ENCODE measurements at regions not wholly inside any gene's neighbourhood (a gene's known extent, or its start where the extent isn't known, plus 50 kb on each side); places are given as distances from the start of the nearest gene placed in this dataset.

- in situ Hi-C loops (cut with MboI; ENCODE audit: low sequenced_read_pairs, unreplicated experiment), result no loop called here
- no peak for DNase-seq (ENCODE audit: low spot score)
- TF ChIP-seq CTCF (IDR thresholded peaks at IDR 0.05; ENCODE audit: borderline replicate concordance, control extremely low read depth, extremely low read depth, insufficient read depth, missing control alignments), result no peak
These were observed 74.4 kb upstream of the STMND1 start for GRCh38 chr6:17027441-17027840.

- no peak for TF ChIP-seq CTCF (IDR thresholded peaks at IDR 0.05; ENCODE audit: borderline replicate concordance, control extremely low read depth, extremely low read depth, insufficient read depth, missing control alignments)
- no peak for DNase-seq (ENCODE audit: low spot score)
- in situ Hi-C loops (cut with MboI; ENCODE audit: low sequenced_read_pairs, unreplicated experiment), result no loop called here
These were observed 79.2 kb upstream of the STMND1 start for GRCh38 chr6:17022604-17023003.

- in situ Hi-C loops (cut with MboI; ENCODE audit: low sequenced_read_pairs, unreplicated experiment), result no loop called here
- no peak for DNase-seq (ENCODE audit: low spot score)
- TF ChIP-seq CTCF (IDR thresholded peaks at IDR 0.05; ENCODE audit: borderline replicate concordance, control extremely low read depth, extremely low read depth, insufficient read depth, missing control alignments), result no peak
These were observed 80.3 kb upstream of the STMND1 start for GRCh38 chr6:17021539-17021889.

DNA sequence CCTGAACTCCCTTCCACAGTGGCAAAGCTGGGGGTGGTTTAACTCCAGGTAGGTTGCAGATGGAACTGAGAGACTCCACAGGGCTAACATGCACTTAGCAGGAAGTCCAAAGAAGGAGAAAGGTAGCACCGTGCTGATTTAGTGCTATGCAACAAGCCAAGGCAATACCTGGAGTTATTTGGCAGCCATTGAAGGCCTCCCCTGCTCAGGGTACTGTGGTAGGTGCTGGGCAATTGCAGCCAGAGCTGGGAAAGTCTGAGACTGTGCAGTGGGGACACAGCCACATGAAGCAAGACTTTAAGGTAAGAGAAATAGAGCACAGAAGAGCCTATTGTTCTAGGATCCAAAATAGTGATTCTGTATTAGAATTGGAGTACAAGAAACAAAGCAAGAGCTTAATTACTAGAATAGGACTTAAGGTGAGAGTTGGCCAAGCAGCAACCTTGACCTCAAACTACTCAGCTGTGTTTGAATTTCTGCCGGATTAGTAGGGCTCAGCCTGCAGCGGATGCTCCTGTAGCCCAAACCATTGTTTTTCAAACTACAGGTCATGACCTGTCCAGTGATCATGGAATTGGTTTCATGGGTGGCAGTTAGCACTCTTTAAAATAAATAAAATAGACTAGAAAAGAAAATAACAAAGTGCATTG, 80.8 kb upstream of the STMND1 start:
- DNase-seq (ENCODE audit: low spot score), result no peak
- in situ Hi-C loops (cut with MboI; ENCODE audit: low sequenced_read_pairs, unreplicated experiment), result no loop called here
- no peak for TF ChIP-seq CTCF (IDR thresholded peaks at IDR 0.05; ENCODE audit: borderline replicate concordance, control extremely low read depth, extremely low read depth, insufficient read depth, missing control alignments)

DNA sequence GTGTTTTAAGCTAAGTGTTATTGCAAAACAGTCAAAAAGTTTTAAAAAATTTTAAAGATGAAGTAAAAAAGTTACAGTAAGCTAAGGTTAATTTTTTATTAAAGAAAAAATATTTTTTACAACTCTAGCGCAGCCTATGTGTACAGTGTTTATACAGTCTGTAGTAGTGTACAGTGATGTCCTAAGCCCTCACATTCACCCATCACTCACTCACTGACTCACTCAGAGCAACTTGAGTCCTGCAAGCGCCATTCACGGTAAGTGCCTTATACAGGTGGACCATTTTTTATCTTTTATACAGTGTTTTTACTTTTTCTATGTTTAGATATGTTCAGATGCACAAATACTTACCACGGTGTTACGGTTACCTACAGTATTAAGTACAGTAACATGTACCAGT, 83.4 kb upstream of the STMND1 start:
- in situ Hi-C loops (cut with MboI; ENCODE audit: low sequenced_read_pairs, unreplicated experiment), result no loop called here
- no peak for DNase-seq (ENCODE audit: low spot score)
- no peak for TF ChIP-seq CTCF (IDR thresholded peaks at IDR 0.05; ENCODE audit: borderline replicate concordance, control extremely low read depth, extremely low read depth, insufficient read depth, missing control alignments)

DNA sequence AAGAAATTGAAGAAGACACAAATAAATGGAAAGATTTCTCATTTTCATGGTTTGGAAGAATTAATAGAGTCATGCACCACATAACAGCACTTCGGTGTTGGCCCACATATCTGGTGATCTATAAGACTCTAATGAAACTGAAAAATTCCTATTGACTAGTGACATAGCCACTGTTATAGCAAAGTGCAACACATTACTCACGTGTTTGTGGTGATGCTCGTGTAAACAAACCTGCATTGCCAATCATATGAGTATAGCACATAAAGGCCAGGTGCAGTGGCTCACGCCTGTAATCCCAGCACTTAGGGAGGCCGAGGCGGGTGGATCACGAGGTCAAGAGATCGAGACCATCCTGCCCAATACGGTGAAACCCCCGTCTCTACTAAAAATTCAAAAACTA, 84.4 kb upstream of the STMND1 start:
- no peak for TF ChIP-seq CTCF (IDR thresholded peaks at IDR 0.05; ENCODE audit: borderline replicate concordance, control extremely low read depth, extremely low read depth, insufficient read depth, missing control alignments)
- DNase-seq (ENCODE audit: low spot score), result no peak
- in situ Hi-C loops (cut with MboI; ENCODE audit: low sequenced_read_pairs, unreplicated experiment), result no loop called here

Measured in GM13976 (cell line).